H1 (cell line): ENCODE measurements at regions not wholly inside any gene's neighbourhood (a gene's known extent, or its start where the extent isn't known, plus 50 kb on each side); places are given as distances from the start of the nearest gene placed in this dataset.

Source experiments
- CTCF ChIA-PET: fragments of 300-600 bp; sonication (Branson Sonifier 250); formaldehyde crosslinking; loops from one replicate; lab custom pipeline; 2021; ENCODE audit not compliant: partially characterized antibody; lab: Charles Lee
- POLR2A ChIA-PET: fragments of 300-600 bp; sonication (Branson Sonifier 250); formaldehyde crosslinking; loops from one replicate; lab custom pipeline; 2021; ENCODE audit warnings: inconsistent platforms; ENCODE audit not compliant: partially characterized antibody; lab: Charles Lee
- DNase-seq, 2 experiments: peaks; one replicate each; pipeline versions ENCODE4 v3.0.0 to v3.0.0-alpha.2; 2010 to 2022; ENCODE audit warnings: low spot score in 2 of 2, low read depth in 1 of 2, mixed read lengths in 1 of 2
- FAIRE-seq: peaks from 2 replicates; lab custom pipeline; 2011; peaks lifted over from hg19 to GRCh38; lab: Jason Lieb, UNC
- H2AFZ ChIP-seq: 2 replicates; pipeline ENCODE4 v1.8.1; 2012; ENCODE audit warnings: low read length, inconsistent platforms
- H2AK5ac ChIP-seq: 2 replicates; pipeline ENCODE4 v1.6.1; 2013; ENCODE audit warnings: low read depth, low read length
- H2BK120ac ChIP-seq: replicated peaks from 2 replicates; pipeline ENCODE3; 2013; ENCODE audit warnings: low read depth, low read length, inconsistent platforms
- H2BK12ac ChIP-seq: 2 replicates; pipeline ENCODE4 v1.6.1; 2013; ENCODE audit warnings: low read depth, low read length
- H2BK15ac ChIP-seq: 2 replicates; pipeline ENCODE4 v1.6.1; 2013; ENCODE audit warnings: low read length
- H2BK20ac ChIP-seq: 2 replicates; pipeline ENCODE4 v1.6.1; 2013; ENCODE audit warnings: low read length
- H2BK5ac ChIP-seq: 2 replicates; pipeline ENCODE4 v1.6.1; 2013; ENCODE audit warnings: low read depth, low read length
- H3K14ac ChIP-seq: 2 replicates; pipeline ENCODE4 v1.6.1; 2013; ENCODE audit warnings: inconsistent platforms; ENCODE audit not compliant: insufficient read length
- H3K18ac ChIP-seq: 2 replicates; pipeline ENCODE4 v1.6.1; 2013; ENCODE audit warnings: low read length; ENCODE audit errors: extremely low read depth
- H3K23ac ChIP-seq: 2 replicates; pipeline ENCODE4 v1.6.1; 2013; ENCODE audit warnings: inconsistent platforms; ENCODE audit not compliant: insufficient read length
- H3K23me2 ChIP-seq: 2 replicates; pipeline ENCODE4 v1.6.1; 2013; ENCODE audit warnings: low read depth, low read length
- H3K27ac ChIP-seq: 2 replicates; pipeline ENCODE4 v1.6.1; 2011; ENCODE audit warnings: low read depth, low read length, inconsistent platforms
- H3K27me3 ChIP-seq, 4 experiments: replicated peaks in 1 of 4; 1 replicate in 1 of 4; 2 replicates in 3 of 4; pipeline versions ENCODE4 v1.6.1 to v1.8.1; 2011 to 2013; ENCODE audit warnings: low read length in 3 of 4, mild to moderate bottlenecking in 3 of 4, inconsistent platforms in 2 of 4, mixed read lengths in 2 of 4, moderate library complexity in 1 of 4; ENCODE audit not compliant: control insufficient read depth in 3 of 4, insufficient read depth in 3 of 4; ENCODE audit errors: extremely low read depth in 1 of 4
- H3K36me3 ChIP-seq, 4 experiments: 2 replicates each; pipeline versions ENCODE4 v1.6.1 to v1.8.1; 2011 to 2013; ENCODE audit warnings: mild to moderate bottlenecking in 4 of 4, low read length in 3 of 4, moderate library complexity in 2 of 4, control low read depth in 1 of 4, inconsistent platforms in 1 of 4; ENCODE audit not compliant: insufficient read depth in 4 of 4, control insufficient read depth in 2 of 4
- H3K4ac ChIP-seq: replicated peaks from 2 replicates; pipeline ENCODE3; 2013; ENCODE audit warnings: low read length, low read depth, mixed read lengths, inconsistent platforms; ENCODE audit not compliant: insufficient read length
- H3K4me1 ChIP-seq, 4 experiments: replicated peaks in 1 of 4; 1 replicate in 1 of 4; 2 replicates in 3 of 4; pipeline versions ENCODE4 v1.6.1 to v1.8.1; 2011 to 2013; ENCODE audit warnings: low read length in 3 of 4, inconsistent platforms in 2 of 4, mixed read lengths in 1 of 4; ENCODE audit not compliant: insufficient read depth in 4 of 4, control insufficient read depth in 3 of 4
- H3K4me2 ChIP-seq, 2 experiments: 2 replicates each; pipeline versions ENCODE4 v1.6.1 to v1.8.1; 2011 to 2013; ENCODE audit warnings: low read depth in 2 of 2, low read length in 2 of 2, control low read depth in 1 of 2, inconsistent platforms in 1 of 2, mild to moderate bottlenecking in 1 of 2; ENCODE audit not compliant: insufficient read depth in 1 of 2
- H3K4me3 ChIP-seq, 4 experiments: fragments of 200-600, 300-600 bp in 1 of 4; sonication (generic), shearing (Covaris generic), sonication (Bioruptor Twin) in 1 of 4; 2 replicates each; pipeline versions ENCODE4 v1.5.1 to v1.8.1; 2011 to 2016; ENCODE audit warnings: low read length in 4 of 4, low read depth in 3 of 4, control low read depth in 2 of 4, inconsistent platforms in 2 of 4, mild to moderate bottlenecking in 2 of 4, mixed read lengths in 1 of 4, moderate library complexity in 1 of 4; ENCODE audit not compliant: insufficient read depth in 2 of 4; ENCODE audit errors: extremely low read depth in 1 of 4
- H3K56ac ChIP-seq: replicated peaks from 2 replicates; pipeline ENCODE3; 2013; ENCODE audit warnings: low read depth, mild to moderate bottlenecking, mixed read lengths, low read length, inconsistent platforms; ENCODE audit not compliant: insufficient read length
- H3K79me1 ChIP-seq: 2 replicates; pipeline ENCODE4 v1.6.1; 2013; ENCODE audit warnings: low read depth, low read length, control low read depth
- H3K79me2 ChIP-seq, 2 experiments: 2 replicates each; pipeline versions ENCODE4 v1.6.1 to v1.8.1; 2012 to 2013; ENCODE audit warnings: low read length in 2 of 2, mild to moderate bottlenecking in 2 of 2, inconsistent platforms in 1 of 2; ENCODE audit not compliant: insufficient read depth in 2 of 2, control insufficient read depth in 1 of 2
- H3K9ac ChIP-seq, 4 experiments: replicated peaks in 1 of 4; 1 replicate in 1 of 4; 2 replicates in 3 of 4; pipeline versions ENCODE4 v1.6.1 to v1.8.1; 2011 to 2013; ENCODE audit warnings: low read depth in 3 of 4, low read length in 3 of 4, control low read depth in 2 of 4, mild to moderate bottlenecking in 2 of 4, moderate library complexity in 2 of 4, inconsistent platforms in 1 of 4; ENCODE audit errors: extremely low read depth in 1 of 4
- H3K9me3 ChIP-seq, 2 experiments: 2 replicates each; pipeline versions ENCODE4 v1.6.1 to v1.8.1; 2012 to 2013; ENCODE audit warnings: mild to moderate bottlenecking in 2 of 2, moderate library complexity in 2 of 2, control low read depth in 1 of 2, inconsistent platforms in 1 of 2, low read depth in 1 of 2, low read length in 1 of 2, mixed read lengths in 1 of 2; ENCODE audit not compliant: insufficient read depth in 2 of 2
- H4K20me1 ChIP-seq, 2 experiments: replicated peaks in 1 of 2; 2 replicates each; pipeline versions ENCODE3 to v1.8.1; 2011 to 2013; ENCODE audit warnings: inconsistent platforms in 2 of 2, low read length in 2 of 2, mild to moderate bottlenecking in 1 of 2; ENCODE audit not compliant: insufficient read depth in 2 of 2, control insufficient read depth in 1 of 2
- H4K5ac ChIP-seq: 2 replicates; pipeline ENCODE4 v1.6.1; 2013; ENCODE audit warnings: low read length, low read depth, mixed read lengths, inconsistent platforms; ENCODE audit not compliant: insufficient read length
- H4K8ac ChIP-seq: 2 replicates; pipeline ENCODE4 v1.8.0; 2013; ENCODE audit warnings: mild to moderate bottlenecking, moderate library complexity, low read length, inconsistent platforms; ENCODE audit not compliant: insufficient read depth; ENCODE audit errors: extremely low read depth
- H4K91ac ChIP-seq: replicated peaks from 2 replicates; pipeline ENCODE3; 2013; ENCODE audit warnings: low read length, mixed read lengths, inconsistent platforms; ENCODE audit not compliant: insufficient read length
- CEBPB ChIP-seq: IDR thresholded peaks from 2 replicates; pipeline ENCODE4 v1.6.1; 2012; ENCODE audit warnings: low read depth, low read length
- EP300 ChIP-seq, 2 experiments: IDR thresholded peaks; 1 replicate in 1 of 2; 2 replicates in 1 of 2; pipeline ENCODE4 v1.6.1; 2011 to 2012; ENCODE audit warnings: low read depth in 2 of 2, low read length in 2 of 2, mild to moderate bottlenecking in 2 of 2, borderline replicate concordance in 1 of 2, inconsistent platforms in 1 of 2, moderate library complexity in 1 of 2
- KDM4A ChIP-seq: IDR thresholded peaks from one replicate; pipeline ENCODE4 v1.7.1; 2012; ENCODE audit warnings: low read depth, mild to moderate bottlenecking, moderate library complexity, low read length, inconsistent platforms; ENCODE audit not compliant: severe bottlenecking
- PHF8 ChIP-seq: fragments of 200-600 bp; sonication (generic); conservative IDR thresholded peaks from 2 replicates; pipeline ENCODE4 v1.7.1; 2012; ENCODE audit warnings: low read depth, mild to moderate bottlenecking, inconsistent platforms, low read length, moderate library complexity
- SIRT6 ChIP-seq: IDR thresholded peaks from one replicate; pipeline ENCODE4 v1.7.1; 2012; ENCODE audit warnings: low read length, inconsistent platforms
- SP1 ChIP-seq: IDR thresholded peaks from 2 replicates; pipeline ENCODE4 v1.6.1; 2011; ENCODE audit warnings: low read depth, low read length
- SP2 ChIP-seq: IDR thresholded peaks from 2 replicates; pipeline ENCODE4 v1.6.1; 2012; ENCODE audit warnings: mild to moderate bottlenecking, low read length, inconsistent platforms
- WGBS, 2 experiments: shearing (Covaris generic) in 1 of 2; methylation state at CpG; one replicate each; pipeline versions ENCODE4 v1.1.6 to v1.1.7; 2013 to 2015; ENCODE audit warnings: low lambda C conversion rate in 2 of 2, mixed read lengths in 2 of 2, inconsistent platforms in 1 of 2, low coverage in 1 of 2, missing lambda C conversion rate in 1 of 2; ENCODE audit not compliant: insufficient replicate concordance in 2 of 2, insufficient coverage in 1 of 2, insufficient read length in 1 of 2; ENCODE audit errors: extremely low coverage in 1 of 2, missing lambda C conversion rate in 1 of 2; 5-methylcytosine and 5-hydroxymethylcytosine counted together
- TF ChIP-seq, protein P1 (sequence below): IDR thresholded peaks from 2 replicates; pipeline ENCODE4 v1.6.1; 2012; ENCODE audit warnings: inconsistent platforms

DNA sequence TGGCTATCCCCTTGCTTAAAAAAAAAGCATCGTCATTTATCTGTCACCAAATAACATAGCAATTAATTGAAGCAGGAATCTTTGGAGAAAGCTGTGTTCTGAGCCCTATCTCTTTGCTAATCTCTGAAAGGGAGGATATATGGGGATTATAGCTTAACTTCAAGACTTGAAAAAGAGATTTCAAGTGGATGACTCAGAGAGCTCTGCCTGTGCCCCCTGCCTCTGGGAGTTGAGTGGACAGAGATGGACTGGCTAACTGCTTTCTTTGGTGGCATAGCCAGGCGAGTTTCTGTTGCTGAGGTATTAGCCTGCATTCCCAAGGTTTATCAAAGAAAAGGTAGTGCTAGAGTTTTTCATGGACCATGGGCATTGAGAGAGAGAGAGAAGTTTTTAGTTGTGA, 91.6 kb downstream of the DDIT4L start:
- no peak overlapping the region for H3K4me3 ChIP-seq
- no peak overlapping the region for H3K27ac ChIP-seq
- H3K4me2 ChIP-seq = no peak overlapping the region
- H3K27me3 ChIP-seq = no peaks in the 10 kb centered on the region
- H3K23me2 ChIP-seq = no peaks in the 10 kb centered on the region
- H3K18ac ChIP-seq = no peak overlapping the region
- no peak overlapping the region for H2BK120ac ChIP-seq
- H2BK5ac ChIP-seq = no peak overlapping the region
- H2BK20ac ChIP-seq = no peak overlapping the region
- CTCF ChIA-PET = interaction anchor here (0.8 to 1.3 kb wide), 4 partner anchors 17 to 150 kb away, joined by 3 to 4 read pairs (median 3); no protein-coding TSS in a partner anchor
- H3K36me3 ChIP-seq = no peaks in the 10 kb centered on the region
- peaks cover 0 to 5% (median 2%) of the 10 kb centered on the region in 4 experiments; a peak in 3 of 7 replicates for H3K4me1 ChIP-seq
- H3K79me2 ChIP-seq = no peaks in the 10 kb centered on the region
- H4K8ac ChIP-seq = no peak overlapping the region
- 94% methylated on average over 2 of the region's 2 CpGs; no CpG with 5 or more reads in 1 of the 2 experiments for WGBS, 2 experiments
- H2AFZ ChIP-seq = no peak overlapping the region
- H3K79me1 ChIP-seq = no peaks in the 10 kb centered on the region
- H3K9me3 ChIP-seq = no peaks in the 10 kb centered on the region
- H2AK5ac ChIP-seq = no peak overlapping the region
- no peak overlapping the region for H2BK12ac ChIP-seq
- H4K5ac ChIP-seq = no peak overlapping the region
- no peak overlapping the region for H3K56ac ChIP-seq
- no peak for FAIRE-seq
- H3K4ac ChIP-seq = no peak overlapping the region
- H3K23ac ChIP-seq = no peak overlapping the region
- no peaks in the 10 kb centered on the region for H4K20me1 ChIP-seq
- TF ChIP-seq, protein P1, sequence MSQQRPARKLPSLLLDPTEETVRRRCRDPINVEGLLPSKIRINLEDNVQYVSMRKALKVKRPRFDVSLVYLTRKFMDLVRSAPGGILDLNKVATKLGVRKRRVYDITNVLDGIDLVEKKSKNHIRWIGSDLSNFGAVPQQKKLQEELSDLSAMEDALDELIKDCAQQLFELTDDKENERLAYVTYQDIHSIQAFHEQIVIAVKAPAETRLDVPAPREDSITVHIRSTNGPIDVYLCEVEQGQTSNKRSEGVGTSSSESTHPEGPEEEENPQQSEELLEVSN = no peak
- TF ChIP-seq PHF8 = no peak
- TF ChIP-seq CEBPB = no peak
- no peak for TF ChIP-seq SP2
- no peak for TF ChIP-seq EP300 (IDR thresholded peaks at IDR 0.05; ENCODE audit: borderline replicate concordance in 1 of 2, low read depth in 2 of 2, low read length in 2 of 2)
- no peak for TF ChIP-seq SIRT6
- no peak for TF ChIP-seq SP1
- TF ChIP-seq KDM4A = no peak
- no peak overlapping the region for H3K14ac ChIP-seq
- POLR2A ChIA-PET = interaction anchor here (0.8 kb wide), 1 partner anchor 150 kb away, joined by 3 read pairs; no protein-coding TSS in a partner anchor
- no peak for DNase-seq
- H4K91ac ChIP-seq = no peak overlapping the region
- H2BK15ac ChIP-seq = no peak overlapping the region
- H3K9ac ChIP-seq = no peak overlapping the region
